DND-41 (cell line): ENCODE measurements at regions not wholly inside any gene's neighbourhood (a gene's known extent, or its start where the extent isn't known, plus 50 kb on each side); places are given as distances from the start of the nearest gene placed in this dataset.

Source experiments
- CTCF ChIP-seq: IDR thresholded peaks from 2 replicates; pipeline ENCODE4 v1.5.1; 2012; ENCODE audit warnings: borderline replicate concordance, low read length, moderate library complexity, mild to moderate bottlenecking; ENCODE audit not compliant: poor library complexity, severe bottlenecking; ENCODE audit errors: extremely low read depth
- EZH2 ChIP-seq: IDR thresholded peaks from 3 replicates; pipeline ENCODE4 v1.6.1; 2012; ENCODE audit warnings: borderline replicate concordance, low read depth, mild to moderate bottlenecking, moderate library complexity, low read length, inconsistent platforms; ENCODE audit not compliant: severe bottlenecking

GRCh38 chr2:222779145-222779832, 81.5 kb upstream of the ACSL3 start:
- TF ChIP-seq CTCF (no peak), EZH2 (no peak)
